CD4-positive, alpha-beta T cell (primary cell): ENCODE measurements at regions not wholly inside any gene's neighbourhood (a gene's known extent, or its start where the extent isn't known, plus 50 kb on each side); places are given as distances from the start of the nearest gene placed in this dataset.

Experiments used
- ATAC-seq: fragments of 200-7000 bp; cut with Tn5 transposase; one replicate; pipeline ENCODE4 v1.10.0; 2022; ENCODE audit warnings: mild to moderate bottlenecking; ENCODE audit not compliant: poor library complexity
- CTCF ChIA-PET: fragments of 350-600 bp; sonication (Branson Sonifier 250); formaldehyde crosslinking; loops from one replicate; lab custom pipeline; 2021; ENCODE audit warnings: antibody characterized with exemption, inconsistent platforms; lab: Charles Lee
- POLR2A ChIA-PET: fragments of 350-600 bp; sonication (Branson Sonifier 250); formaldehyde crosslinking; loops from one replicate; lab custom pipeline; 2021; ENCODE audit warnings: antibody characterized with exemption, inconsistent platforms; lab: Charles Lee
- DNase-seq, 14 experiments: peaks; one replicate each; pipeline ENCODE4 v3.0.0-alpha.2; 2013 to 2020; ENCODE audit warnings: mixed read lengths in 2 of 14
- H3K27ac ChIP-seq, 2 donors: one replicate each; pipeline versions ENCODE4 v1.5.1 to v1.7.0; 2013; ENCODE audit warnings: low read length in 2 of 2, low read depth in 1 of 2, mild to moderate bottlenecking in 1 of 2
- H3K27me3 ChIP-seq, 2 experiments: 1 replicate in 1 of 2; 2 replicates in 1 of 2; pipeline versions ENCODE4 v1.6.1 to v1.7.0; 2013; ENCODE audit warnings: low read length in 2 of 2, control low read depth in 1 of 2, mild to moderate bottlenecking in 1 of 2, moderate library complexity in 1 of 2; ENCODE audit not compliant: insufficient read depth in 2 of 2, control insufficient read depth in 1 of 2
- H3K36me3 ChIP-seq: one replicate; pipeline ENCODE4 v1.6.1; 2013; ENCODE audit warnings: low read length, control low read depth; ENCODE audit not compliant: insufficient read depth
- H3K4me1 ChIP-seq: one replicate; pipeline ENCODE4 v1.6.1; 2013; ENCODE audit warnings: low read length, control low read depth; ENCODE audit not compliant: insufficient read depth
- H3K4me3 ChIP-seq: one replicate; pipeline ENCODE4 v1.5.1; 2013; ENCODE audit warnings: mild to moderate bottlenecking, low read length, moderate library complexity
- H3K9me3 ChIP-seq, 2 experiments: 1 replicate in 1 of 2; 2 replicates in 1 of 2; pipeline versions ENCODE4 v1.6.1 to v1.7.0; 2013; ENCODE audit warnings: low read length in 2 of 2, mild to moderate bottlenecking in 2 of 2, control low read depth in 1 of 2, moderate library complexity in 1 of 2; ENCODE audit not compliant: control insufficient read depth in 1 of 2, insufficient read depth in 1 of 2
- H3K27ac Mint-ChIP-seq: one replicate; pipeline ENCODE4 v1.8.0; 2020; ENCODE audit warnings: mixed read lengths
- H3K27me3 Mint-ChIP-seq: one replicate; pipeline ENCODE4 v1.8.0; 2021; ENCODE audit warnings: mixed read lengths
- H3K36me3 Mint-ChIP-seq: one replicate; pipeline ENCODE4 v1.8.0; 2021; ENCODE audit warnings: low read depth, mixed read lengths
- H3K4me1 Mint-ChIP-seq: one replicate; pipeline ENCODE4 v1.8.0; 2021; ENCODE audit warnings: low read depth, mixed read lengths
- H3K4me3 Mint-ChIP-seq: one replicate; pipeline ENCODE4 v1.8.0; 2020; ENCODE audit warnings: mild to moderate bottlenecking, mixed read lengths
- H3K9me3 Mint-ChIP-seq: one replicate; pipeline ENCODE4 v1.8.0; 2020; ENCODE audit warnings: mixed read lengths
- CTCF ChIP-seq: fragments of 200-600 bp; IDR thresholded peaks from one replicate; pipeline ENCODE4 v1.8.0; 2022; ENCODE audit warnings: antibody characterized with exemption, mild to moderate bottlenecking
- intact Hi-C, 2 experiments: fragments of 100-400 bp; cut with DNase I in 1 of 2; cut with micrococcal nuclease in 1 of 2; formaldehyde crosslinking; loops; one replicate each; pipeline versions ENCODE4 v1.15.1 to v1.9.0; 2023 to 2025; cut with DNase I, micrococcal nuclease

- no peak for ATAC-seq
Measured at GRCh38 chr6:14571746-14572145, 454.2 kb downstream of the CD83 start.

GRCh38 chr6:14573267-14573666 is 455.7 kb downstream of the CD83 start:
- Histone ChIP-seq H3K27me3 (no peaks in the 10 kb centered on the region), H3K27ac (no peak overlapping the region), H3K4me1 (no peaks in the 10 kb centered on the region), H3K36me3 (no peaks in the 10 kb centered on the region), H3K9me3 (peaks cover 0 to 4% of the 10 kb centered on the region in 2 experiments), H3K4me3 (no peak overlapping the region)
- ChIA-PET CTCF (no interaction called here), POLR2A (no interaction called here)
- H3K4me1 Mint-ChIP-seq: peaks cover 8% of the 10 kb centered on the region
- DNase-seq (no peak), ATAC-seq (no peak)
- H3K9me3 Mint-ChIP-seq: no peaks in the 10 kb centered on the region
- no peaks in the 10 kb centered on the region for H3K27me3 Mint-ChIP-seq
- no peak overlapping the region for H3K27ac Mint-ChIP-seq
- H3K36me3 Mint-ChIP-seq: no peaks in the 10 kb centered on the region
- no peak for TF ChIP-seq CTCF
- H3K4me3 Mint-ChIP-seq: no peak overlapping the region
- intact Hi-C loops: no loop called here

More at GRCh38 chr6:14571746-14572145, 454.2 kb downstream of the CD83 start:
- no peak for TF ChIP-seq CTCF
- Mint-ChIP-seq H3K27ac (no peak overlapping the region), H3K4me1 (peaks cover 8% of the 10 kb centered on the region), H3K9me3 (no peaks in the 10 kb centered on the region), H3K36me3 (no peaks in the 10 kb centered on the region), H3K4me3 (no peak overlapping the region), H3K27me3 (no peaks in the 10 kb centered on the region)
- no peak overlapping the region for H3K27ac ChIP-seq
- ChIA-PET POLR2A (no interaction called here), CTCF (no interaction called here)
- DNase-seq: no peak
- no peaks in the 10 kb centered on the region for H3K36me3 ChIP-seq
- intact Hi-C loops: no loop called here
- no peak overlapping the region for H3K4me3 ChIP-seq
- no peaks in the 10 kb centered on the region for H3K4me1 ChIP-seq
- peaks cover 0 to 4% of the 10 kb centered on the region in 2 experiments for H3K9me3 ChIP-seq
- no peaks in the 10 kb centered on the region for H3K27me3 ChIP-seq

DNA sequence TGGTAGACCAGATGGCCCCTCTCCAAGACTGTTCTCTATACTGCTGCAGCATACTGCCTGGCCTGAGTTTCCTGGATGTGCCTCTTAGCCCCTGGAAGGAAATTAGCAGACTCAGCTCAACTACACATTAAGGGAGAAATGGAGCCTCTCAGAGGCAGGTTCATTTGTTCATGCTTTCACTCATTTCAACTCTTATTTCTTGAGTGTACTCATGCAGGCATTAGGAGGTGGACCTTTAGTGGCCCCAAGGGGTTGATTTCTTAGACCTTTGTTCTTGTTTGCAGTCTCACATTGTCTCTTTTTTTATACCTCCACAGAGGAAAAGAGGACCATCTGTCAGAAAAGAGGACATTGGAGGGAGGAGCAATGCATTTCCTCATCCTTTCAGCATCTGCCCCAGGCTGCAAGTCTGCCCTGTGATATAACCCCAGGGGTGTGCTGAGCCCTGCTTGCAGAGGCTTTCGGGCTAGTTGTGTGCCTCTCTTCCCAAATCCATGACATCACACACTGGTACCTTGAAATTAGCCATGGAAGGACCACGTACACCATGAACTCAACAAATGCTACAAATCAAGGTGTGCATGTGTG is 456.2 kb downstream of the CD83 start:
- Histone ChIP-seq H3K4me3 (no peak overlapping the region), H3K27ac (no peak overlapping the region), H3K4me1 (no peaks in the 10 kb centered on the region), H3K9me3 (peaks cover 0 to 4% of the 10 kb centered on the region in 2 experiments), H3K36me3 (no peaks in the 10 kb centered on the region), H3K27me3 (no peaks in the 10 kb centered on the region)
- Mint-ChIP-seq H3K36me3 (no peaks in the 10 kb centered on the region), H3K9me3 (no peaks in the 10 kb centered on the region), H3K4me3 (no peak overlapping the region), H3K4me1 (peaks cover 8% of the 10 kb centered on the region), H3K27me3 (no peaks in the 10 kb centered on the region), H3K27ac (no peak overlapping the region)
- DNase-seq (no peak), ATAC-seq (no peak)
- POLR2A ChIA-PET: no interaction called here
- no peak for TF ChIP-seq CTCF
- CTCF ChIA-PET: no interaction called here
- intact Hi-C loops: no loop called here
